Osteocyte (in vitro differentiated cells): ENCODE measurements at regions not wholly inside any gene's neighbourhood (a gene's known extent, or its start where the extent isn't known, plus 50 kb on each side); places are given as distances from the start of the nearest gene placed in this dataset.
"Not testable (repeated sequence)": the region's sequence is repeated elsewhere in the genome, so short reads cannot be mapped to it uniquely, and the experiment has no call there.

Experiments
- DNase-seq: peaks from one replicate; pipeline ENCODE4 v3.0.0; 2021; ENCODE audit warnings: mixed read lengths; ENCODE audit not compliant: unreplicated experiment; ENCODE audit errors: extremely low spot score
- H3K27ac Mint-ChIP-seq: one replicate; pipeline ENCODE4 v1.8.0; 2021; ENCODE audit warnings: mild to moderate bottlenecking, mixed read lengths; ENCODE audit not compliant: unreplicated experiment
- H3K27me3 Mint-ChIP-seq: one replicate; pipeline ENCODE4 v1.8.0; 2021; ENCODE audit warnings: mixed read lengths; ENCODE audit not compliant: unreplicated experiment
- H3K36me3 Mint-ChIP-seq: one replicate; pipeline ENCODE4 v1.8.0; 2021; ENCODE audit warnings: mixed read lengths; ENCODE audit not compliant: unreplicated experiment
- H3K4me1 Mint-ChIP-seq: one replicate; pipeline ENCODE4 v1.8.0; 2021; ENCODE audit warnings: mixed read lengths; ENCODE audit not compliant: unreplicated experiment
- H3K4me3 Mint-ChIP-seq: one replicate; pipeline ENCODE4 v1.8.0; 2021; ENCODE audit warnings: mild to moderate bottlenecking, moderate library complexity, mixed read lengths; ENCODE audit not compliant: unreplicated experiment
- H3K9me3 Mint-ChIP-seq: one replicate; pipeline ENCODE4 v1.8.0; 2021; ENCODE audit warnings: mixed read lengths; ENCODE audit not compliant: unreplicated experiment
- CTCF ChIP-seq: fragments of 200-600 bp; sonication (generic); IDR thresholded peaks from 2 replicates; pipeline ENCODE4 v1.5.0; 2021; ENCODE audit warnings: antibody characterized with exemption, mild to moderate bottlenecking, moderate library complexity

GRCh38 chr5:50921366-50922133 is 255.1 kb downstream of the PARP8 start:
- Mint-ChIP-seq H3K4me3 (no peak overlapping the region), H3K9me3 (no peaks in the 10 kb centered on the region), H3K4me1 (no peaks in the 10 kb centered on the region), H3K36me3 (no peaks in the 10 kb centered on the region), H3K27ac (no peak overlapping the region), H3K27me3 (peaks cover 13% of the 10 kb centered on the region)
- TF ChIP-seq CTCF: no peak
- no peak for DNase-seq

- not testable (repeated sequence) for H3K4me1 Mint-ChIP-seq, H3K9me3 Mint-ChIP-seq, H3K4me3 Mint-ChIP-seq, DNase-seq, H3K27ac Mint-ChIP-seq, H3K36me3 Mint-ChIP-seq
- H3K27me3 Mint-ChIP-seq: peaks cover 12% of the 10 kb centered on the region
- TF ChIP-seq CTCF: peak; percentile 72
Measured at GRCh38 chr5:50922134-50922941, 255.9 kb downstream of the PARP8 start.

GRCh38 chr5:50922942-50923767 is 256.7 kb downstream of the PARP8 start:
- H3K9me3 Mint-ChIP-seq: no peaks in the 10 kb centered on the region
- H3K4me1 Mint-ChIP-seq: no peaks in the 10 kb centered on the region
- TF ChIP-seq CTCF: peak; percentile 4
- H3K27ac Mint-ChIP-seq: no peak overlapping the region
- no peak overlapping the region for H3K4me3 Mint-ChIP-seq
- H3K27me3 Mint-ChIP-seq: peaks cover 19% of the 10 kb centered on the region
- no peak for DNase-seq
- no peaks in the 10 kb centered on the region for H3K36me3 Mint-ChIP-seq

- Mint-ChIP-seq H3K4me1 (no peaks in the 10 kb centered on the region), H3K9me3 (no peaks in the 10 kb centered on the region), H3K36me3 (no peaks in the 10 kb centered on the region), H3K27me3 (peaks cover 20% of the 10 kb centered on the region), H3K27ac (no peak overlapping the region), H3K4me3 (no peak overlapping the region)
- TF ChIP-seq CTCF: no peak
- DNase-seq: no peak
Measured at GRCh38 chr5:50923768-50924494, 257.5 kb downstream of the PARP8 start.
